ENCODE measurements at regions not wholly inside any gene's neighbourhood (a gene's known extent, or its start where the extent isn't known, plus 50 kb on each side); places are given as distances from the start of the nearest gene placed in this dataset.

GRCh38 chr2:147660680-147661079, 184.1 kb upstream of the ACVR2A start:
- TF ChIP-seq, protein P1, sequence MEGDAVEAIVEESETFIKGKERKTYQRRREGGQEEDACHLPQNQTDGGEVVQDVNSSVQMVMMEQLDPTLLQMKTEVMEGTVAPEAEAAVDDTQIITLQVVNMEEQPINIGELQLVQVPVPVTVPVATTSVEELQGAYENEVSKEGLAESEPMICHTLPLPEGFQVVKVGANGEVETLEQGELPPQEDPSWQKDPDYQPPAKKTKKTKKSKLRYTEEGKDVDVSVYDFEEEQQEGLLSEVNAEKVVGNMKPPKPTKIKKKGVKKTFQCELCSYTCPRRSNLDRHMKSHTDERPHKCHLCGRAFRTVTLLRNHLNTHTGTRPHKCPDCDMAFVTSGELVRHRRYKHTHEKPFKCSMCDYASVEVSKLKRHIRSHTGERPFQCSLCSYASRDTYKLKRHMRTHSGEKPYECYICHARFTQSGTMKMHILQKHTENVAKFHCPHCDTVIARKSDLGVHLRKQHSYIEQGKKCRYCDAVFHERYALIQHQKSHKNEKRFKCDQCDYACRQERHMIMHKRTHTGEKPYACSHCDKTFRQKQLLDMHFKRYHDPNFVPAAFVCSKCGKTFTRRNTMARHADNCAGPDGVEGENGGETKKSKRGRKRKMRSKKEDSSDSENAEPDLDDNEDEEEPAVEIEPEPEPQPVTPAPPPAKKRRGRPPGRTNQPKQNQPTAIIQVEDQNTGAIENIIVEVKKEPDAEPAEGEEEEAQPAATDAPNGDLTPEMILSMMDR (IDR thresholded peaks at IDR 0.05; ENCODE audit: low read depth, low read length, missing control alignments), result no peak
- H3K4me3 ChIP-seq (ENCODE audit: low read depth, low read length), result no peak overlapping the region
- DNase-seq (ENCODE audit: low read depth), result no peak

GRCh38 chr2:147659051-147659450, 185.8 kb upstream of the ACVR2A start:
- no peak for DNase-seq (ENCODE audit: low read depth)
- H3K4me3 ChIP-seq (ENCODE audit: low read depth, low read length), result no peak overlapping the region
- TF ChIP-seq, protein P1 (IDR thresholded peaks at IDR 0.05; ENCODE audit: low read depth, low read length, missing control alignments), result no peak

GRCh38 chr2:147657086-147658000, 187.5 kb upstream of the ACVR2A start:
- no peak for DNase-seq (ENCODE audit: low read depth)
- TF ChIP-seq, protein P1 (IDR thresholded peaks at IDR 0.05; ENCODE audit: low read depth, low read length, missing control alignments), result no peak
- H3K4me3 ChIP-seq (ENCODE audit: low read depth, low read length), result no peak overlapping the region

GRCh38 chr2:147649998-147650397, 194.8 kb upstream of the ACVR2A start:
- no peak overlapping the region for H3K4me3 ChIP-seq (ENCODE audit: low read depth, low read length)
- DNase-seq (ENCODE audit: low read depth), result no peak
- TF ChIP-seq, protein P1 (IDR thresholded peaks at IDR 0.05; ENCODE audit: low read depth, low read length, missing control alignments), result no peak

GRCh38 chr2:147649286-147649685, 195.5 kb upstream of the ACVR2A start:
- no peak overlapping the region for H3K4me3 ChIP-seq (ENCODE audit: low read depth, low read length)
- TF ChIP-seq, protein P1 (IDR thresholded peaks at IDR 0.05; ENCODE audit: low read depth, low read length, missing control alignments), result no peak
- DNase-seq (ENCODE audit: low read depth), result no peak

GRCh38 chr2:147648471-147648870, 196.4 kb upstream of the ACVR2A start:
- TF ChIP-seq, protein P1 (IDR thresholded peaks at IDR 0.05; ENCODE audit: low read depth, low read length, missing control alignments), result no peak
- H3K4me3 ChIP-seq (ENCODE audit: low read depth, low read length), result no peak overlapping the region
- DNase-seq (ENCODE audit: low read depth), result no peak

DNA sequence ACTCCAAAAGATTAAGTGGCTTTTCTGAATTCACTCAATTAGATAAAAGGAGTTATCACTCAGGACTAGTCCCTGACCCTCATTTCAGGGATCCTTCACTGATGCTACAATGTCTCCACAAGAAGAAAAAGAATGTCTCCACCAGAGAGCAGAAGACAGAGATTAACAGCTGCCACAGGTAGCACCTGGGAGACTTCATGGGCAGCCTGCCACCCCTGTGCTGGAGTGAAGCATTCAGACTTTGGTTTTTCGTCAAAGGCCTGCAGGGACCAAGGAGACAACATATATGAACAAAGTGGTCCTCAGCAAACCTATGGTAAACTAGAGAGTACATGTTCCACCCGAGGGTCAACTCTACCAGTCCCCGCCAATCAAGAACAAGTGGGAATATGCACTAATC, 197.0 kb upstream of the ACVR2A start:
- TF ChIP-seq, protein P1 (IDR thresholded peaks at IDR 0.05; ENCODE audit: low read depth, low read length, missing control alignments), result no peak
- no peak overlapping the region for H3K4me3 ChIP-seq (ENCODE audit: low read depth, low read length)
- no peak for DNase-seq (ENCODE audit: low read depth)

Data from GM12864 (cell line).